ENCODE measurements at regions not wholly inside any gene's neighbourhood (a gene's known extent, or its start where the extent isn't known, plus 50 kb on each side); places are given as distances from the start of the nearest gene placed in this dataset.

- in situ Hi-C loops (cut with MboI; ENCODE audit: low sequenced_read_pairs, unreplicated experiment) = no loop called here
- no peak for DNase-seq (ENCODE audit: low spot score)
- TF ChIP-seq CTCF (IDR thresholded peaks at IDR 0.05; ENCODE audit: borderline replicate concordance, control extremely low read depth, extremely low read depth, insufficient read depth, missing control alignments) = no peak
These were observed 227.3 kb downstream of the KDR start for GRCh38 chr4:54898056-54898562.

GRCh38 chr4:54897590-54897989 is 227.8 kb downstream of the KDR start:
- TF ChIP-seq CTCF (IDR thresholded peaks at IDR 0.05; ENCODE audit: borderline replicate concordance, control extremely low read depth, extremely low read depth, insufficient read depth, missing control alignments) = no peak
- no peak for DNase-seq (ENCODE audit: low spot score)
- in situ Hi-C loops (cut with MboI; ENCODE audit: low sequenced_read_pairs, unreplicated experiment) = no loop called here

- no peak for TF ChIP-seq CTCF (IDR thresholded peaks at IDR 0.05; ENCODE audit: borderline replicate concordance, control extremely low read depth, extremely low read depth, insufficient read depth, missing control alignments)
- in situ Hi-C loops (cut with MboI; ENCODE audit: low sequenced_read_pairs, unreplicated experiment) = no loop called here
- DNase-seq (ENCODE audit: low spot score) = no peak
These were observed 224.9 kb downstream of the KIT start for GRCh38 chr4:54882616-54883015.

- DNase-seq (ENCODE audit: low spot score) = no peak
- TF ChIP-seq CTCF (IDR thresholded peaks at IDR 0.05; ENCODE audit: borderline replicate concordance, control extremely low read depth, extremely low read depth, insufficient read depth, missing control alignments) = no peak
- in situ Hi-C loops (cut with MboI; ENCODE audit: low sequenced_read_pairs, unreplicated experiment) = no loop called here
These were observed 221.8 kb downstream of the KIT start for GRCh38 chr4:54879576-54879975.

- in situ Hi-C loops (cut with MboI; ENCODE audit: low sequenced_read_pairs, unreplicated experiment) = no loop called here
- no peak for TF ChIP-seq CTCF (IDR thresholded peaks at IDR 0.05; ENCODE audit: borderline replicate concordance, control extremely low read depth, extremely low read depth, insufficient read depth, missing control alignments)
- DNase-seq (ENCODE audit: low spot score) = no peak
These were observed 219.2 kb downstream of the KIT start for GRCh38 chr4:54877006-54877405.

- TF ChIP-seq CTCF (IDR thresholded peaks at IDR 0.05; ENCODE audit: borderline replicate concordance, control extremely low read depth, extremely low read depth, insufficient read depth, missing control alignments) = no peak
- in situ Hi-C loops (cut with MboI; ENCODE audit: low sequenced_read_pairs, unreplicated experiment) = no loop called here
- DNase-seq (ENCODE audit: low spot score) = no peak
These were observed 214.5 kb downstream of the KIT start for GRCh38 chr4:54872261-54872660.

All from GM13976 (cell line).